ENCODE measurements at regions not wholly inside any gene's neighbourhood (a gene's known extent, or its start where the extent isn't known, plus 50 kb on each side); places are given as distances from the start of the nearest gene placed in this dataset.
"Not testable (repeated sequence)": the region's sequence is repeated elsewhere in the genome, so short reads cannot be mapped to it uniquely, and the experiment has no call there.

DNA sequence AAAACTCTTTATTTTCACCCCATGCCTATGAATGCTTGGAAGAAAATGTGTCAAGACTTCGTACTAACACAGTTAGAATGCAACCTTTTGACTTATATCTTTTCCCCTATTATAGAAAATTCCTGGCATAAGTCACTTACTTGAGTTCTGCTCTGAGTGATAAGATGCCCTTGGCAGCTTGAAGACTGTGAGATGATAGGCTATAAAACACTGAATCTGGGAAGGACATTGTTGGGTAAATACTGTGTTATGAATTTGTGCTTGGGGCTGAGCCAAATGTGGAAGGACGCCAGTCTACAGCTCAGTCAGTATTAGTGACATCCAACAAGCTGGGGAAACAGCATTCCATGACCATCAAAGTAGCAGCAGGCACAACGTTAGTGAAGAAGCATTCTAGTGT is 368.0 kb upstream of the SGCG start:
- DNase-seq, result no peak
- Histone ChIP-seq H3K36me3 (ENCODE audit: low read depth) (no peaks in the 10 kb centered on the region), H2AFZ (no peak overlapping the region), H4K20me1 (ENCODE audit: insufficient read depth) (no peaks in the 10 kb centered on the region), H3F3A (ENCODE audit: insufficient read depth, low read depth) (no peaks in the 10 kb centered on the region), H3K9me3 (ENCODE audit: insufficient read depth, low read depth) (no peaks in the 10 kb centered on the region), H3K4me1 (replicated peaks; ENCODE audit: insufficient read depth) (no peaks in the 10 kb centered on the region), H3K4me3 (no peak overlapping the region), H3K27me3 (ENCODE audit: insufficient read depth, low read depth) (peaks cover 28% of the 10 kb centered on the region; the same call in 1 of the 2 replicates), H3K27ac (no peak overlapping the region), H3K9me2 (ENCODE audit: insufficient read depth) (no peaks in the 10 kb centered on the region), H3K79me2 (ENCODE audit: low read depth) (no peaks in the 10 kb centered on the region), H3K4me2 (no peak overlapping the region)
- CTCF ChIA-PET, result no interaction called here
- no TSS peak for BruUV-seq (replicated peaks)
- intact Hi-C loops (cut with micrococcal nuclease; ENCODE audit: unreplicated experiment), result no loop called here
- POLR2A ChIA-PET (ENCODE audit: unreplicated experiment), result no interaction called here
- TF ChIP-seq EZH2 (IDR thresholded peaks at IDR 0.05; ENCODE audit: low read depth), result no peak
- TF ChIP-seq CTCF (conservative IDR thresholded peaks at IDR 0.05), result no peak

GRCh38 chr13:22813531-22814377 is 367.0 kb upstream of the SGCG start:
- H4K20me1 ChIP-seq (ENCODE audit: insufficient read depth); H2AFZ ChIP-seq; H3K27ac ChIP-seq; H3K4me1 ChIP-seq (replicated peaks; ENCODE audit: insufficient read depth); H3K9me3 ChIP-seq (ENCODE audit: insufficient read depth, low read depth); H3K36me3 ChIP-seq (ENCODE audit: low read depth); DNase-seq; H3K4me3 ChIP-seq; POLR2A ChIA-PET (ENCODE audit: unreplicated experiment); intact Hi-C loops (cut with micrococcal nuclease; ENCODE audit: unreplicated experiment); BruUV-seq (replicated peaks); H3K4me2 ChIP-seq; H3K79me2 ChIP-seq (ENCODE audit: low read depth); H3K9me2 ChIP-seq (ENCODE audit: insufficient read depth); H3F3A ChIP-seq (ENCODE audit: insufficient read depth, low read depth); CTCF ChIA-PET: not testable (repeated sequence)
- H3K27me3 ChIP-seq (ENCODE audit: insufficient read depth, low read depth), result peaks cover 31% of the 10 kb centered on the region; the same call in 1 of the 2 replicates

GRCh38 chr13:22814433-22814832 is 366.3 kb upstream of the SGCG start:
- CTCF ChIA-PET; H3K9me3 ChIP-seq (ENCODE audit: insufficient read depth, low read depth); H2AFZ ChIP-seq; H3K36me3 ChIP-seq (ENCODE audit: low read depth); H3K79me2 ChIP-seq (ENCODE audit: low read depth); H3K9me2 ChIP-seq (ENCODE audit: insufficient read depth); H3K27ac ChIP-seq; H3K4me1 ChIP-seq (replicated peaks; ENCODE audit: insufficient read depth); H3K4me2 ChIP-seq; H4K20me1 ChIP-seq (ENCODE audit: insufficient read depth); H3K4me3 ChIP-seq; H3F3A ChIP-seq (ENCODE audit: insufficient read depth, low read depth); POLR2A ChIA-PET (ENCODE audit: unreplicated experiment); intact Hi-C loops (cut with micrococcal nuclease; ENCODE audit: unreplicated experiment); BruUV-seq (replicated peaks); DNase-seq: not testable (repeated sequence)
- H3K27me3 ChIP-seq (ENCODE audit: insufficient read depth, low read depth), result peaks cover 31% of the 10 kb centered on the region; the same call in 1 of the 2 replicates

- Histone ChIP-seq H3K9me2 (ENCODE audit: insufficient read depth) (no peaks in the 10 kb centered on the region), H3K79me2 (ENCODE audit: low read depth) (no peaks in the 10 kb centered on the region), H3K4me3 (no peak overlapping the region), H4K20me1 (ENCODE audit: insufficient read depth) (no peaks in the 10 kb centered on the region), H3K27ac (no peak overlapping the region), H2AFZ (no peak overlapping the region), H3K36me3 (ENCODE audit: low read depth) (no peaks in the 10 kb centered on the region), H3K27me3 (ENCODE audit: insufficient read depth, low read depth) (peaks cover 6% of the 10 kb centered on the region; the same call in 1 of the 2 replicates), H3K4me2 (no peak overlapping the region), H3F3A (ENCODE audit: insufficient read depth, low read depth) (no peaks in the 10 kb centered on the region), H3K9me3 (ENCODE audit: insufficient read depth, low read depth) (no peaks in the 10 kb centered on the region), H3K4me1 (replicated peaks; ENCODE audit: insufficient read depth) (no peaks in the 10 kb centered on the region)
- TF ChIP-seq EZH2 (IDR thresholded peaks at IDR 0.05; ENCODE audit: low read depth), result no peak
- TF ChIP-seq CTCF (conservative IDR thresholded peaks at IDR 0.05), result no peak
- POLR2A ChIA-PET (ENCODE audit: unreplicated experiment), result no interaction called here
- no TSS peak for BruUV-seq (replicated peaks)
- intact Hi-C loops (cut with micrococcal nuclease; ENCODE audit: unreplicated experiment), result no loop called here
- no peak for DNase-seq
- CTCF ChIA-PET, result no interaction called here
Measured at GRCh38 chr13:22821589-22821988, 359.2 kb upstream of the SGCG start.
